ENCODE measurements at regions not wholly inside any gene's neighbourhood (a gene's known extent, or its start where the extent isn't known, plus 50 kb on each side); places are given as distances from the start of the nearest gene placed in this dataset.

DNA sequence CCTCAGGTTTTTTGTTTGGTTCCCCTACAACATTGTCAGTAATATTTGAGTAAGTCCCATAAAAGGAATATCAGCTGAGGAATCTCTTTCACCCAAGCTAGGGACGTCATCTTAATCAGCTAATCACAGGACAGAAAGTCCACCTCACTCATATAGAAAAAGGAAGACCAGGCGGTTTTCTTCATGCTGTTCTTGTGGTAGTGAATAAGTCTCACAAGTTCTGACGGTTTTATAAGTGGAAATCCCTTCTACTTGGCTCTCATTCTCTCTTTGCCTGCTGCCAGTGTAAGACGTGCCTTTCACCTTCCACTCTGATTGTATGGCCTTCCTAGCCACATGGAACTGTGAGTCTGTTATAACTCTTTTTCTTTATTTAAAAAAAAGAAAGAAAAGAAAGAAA, 308.1 kb upstream of the PFKP start:
- TF ChIP-seq, protein P1, sequence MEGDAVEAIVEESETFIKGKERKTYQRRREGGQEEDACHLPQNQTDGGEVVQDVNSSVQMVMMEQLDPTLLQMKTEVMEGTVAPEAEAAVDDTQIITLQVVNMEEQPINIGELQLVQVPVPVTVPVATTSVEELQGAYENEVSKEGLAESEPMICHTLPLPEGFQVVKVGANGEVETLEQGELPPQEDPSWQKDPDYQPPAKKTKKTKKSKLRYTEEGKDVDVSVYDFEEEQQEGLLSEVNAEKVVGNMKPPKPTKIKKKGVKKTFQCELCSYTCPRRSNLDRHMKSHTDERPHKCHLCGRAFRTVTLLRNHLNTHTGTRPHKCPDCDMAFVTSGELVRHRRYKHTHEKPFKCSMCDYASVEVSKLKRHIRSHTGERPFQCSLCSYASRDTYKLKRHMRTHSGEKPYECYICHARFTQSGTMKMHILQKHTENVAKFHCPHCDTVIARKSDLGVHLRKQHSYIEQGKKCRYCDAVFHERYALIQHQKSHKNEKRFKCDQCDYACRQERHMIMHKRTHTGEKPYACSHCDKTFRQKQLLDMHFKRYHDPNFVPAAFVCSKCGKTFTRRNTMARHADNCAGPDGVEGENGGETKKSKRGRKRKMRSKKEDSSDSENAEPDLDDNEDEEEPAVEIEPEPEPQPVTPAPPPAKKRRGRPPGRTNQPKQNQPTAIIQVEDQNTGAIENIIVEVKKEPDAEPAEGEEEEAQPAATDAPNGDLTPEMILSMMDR (conservative IDR thresholded peaks at IDR 0.05; ENCODE audit: low read length): no peak
- no peak for TF ChIP-seq EZH2phosphoT487 (IDR thresholded peaks at IDR 0.05; ENCODE audit: borderline replicate concordance, low read depth, low read length)
